Cerebellar nuclear complex (tissue), 1 donor: ENCODE measurements at regions not wholly inside any gene's neighbourhood (a gene's known extent, or its start where the extent isn't known, plus 50 kb on each side); places are given as distances from the start of the nearest gene placed in this dataset.

Source experiments
- DNase-seq, 2 experiments: peaks; one replicate each; lab custom pipeline; 2025; lab: John Stamatoyannopoulos, UW

DNA sequence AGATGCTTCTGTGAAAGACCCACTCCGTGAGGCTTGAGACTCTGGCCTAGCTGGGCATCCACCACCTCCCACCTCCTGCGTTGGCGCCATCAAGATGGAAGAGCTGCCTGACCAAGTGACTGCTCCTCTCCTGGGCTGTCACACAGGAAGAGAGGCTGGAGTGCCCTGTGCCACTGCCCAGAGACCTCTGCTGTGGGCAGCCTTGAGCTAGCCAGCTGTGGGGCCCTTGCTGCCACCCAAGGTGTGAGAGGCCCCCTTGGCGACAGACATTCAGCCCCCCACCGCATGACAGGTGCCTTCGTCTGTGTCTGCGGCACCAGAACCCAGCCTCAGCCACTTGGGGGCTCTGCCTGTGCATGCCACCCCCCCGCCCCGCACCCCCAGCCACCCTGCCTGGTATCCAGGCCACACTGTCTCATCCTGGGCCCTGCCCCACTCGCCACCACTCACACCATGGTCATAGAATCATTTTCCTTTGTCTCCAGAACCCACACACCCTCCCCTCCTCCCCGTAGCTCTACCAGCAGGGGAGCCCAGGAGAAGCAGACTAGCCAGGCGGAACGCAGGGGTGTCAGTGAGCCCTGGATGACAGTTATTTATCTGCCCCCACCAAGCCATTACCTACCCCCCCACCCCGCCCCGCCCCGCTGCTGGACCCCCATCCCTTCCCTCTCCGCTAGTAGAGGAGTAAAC is 120.9 kb upstream of the LHX1 start:
- no peak for DNase-seq

GRCh38 chr17:36816907-36817288 is 120.4 kb upstream of the LHX1 start:
- DNase-seq, result no peak

DNA sequence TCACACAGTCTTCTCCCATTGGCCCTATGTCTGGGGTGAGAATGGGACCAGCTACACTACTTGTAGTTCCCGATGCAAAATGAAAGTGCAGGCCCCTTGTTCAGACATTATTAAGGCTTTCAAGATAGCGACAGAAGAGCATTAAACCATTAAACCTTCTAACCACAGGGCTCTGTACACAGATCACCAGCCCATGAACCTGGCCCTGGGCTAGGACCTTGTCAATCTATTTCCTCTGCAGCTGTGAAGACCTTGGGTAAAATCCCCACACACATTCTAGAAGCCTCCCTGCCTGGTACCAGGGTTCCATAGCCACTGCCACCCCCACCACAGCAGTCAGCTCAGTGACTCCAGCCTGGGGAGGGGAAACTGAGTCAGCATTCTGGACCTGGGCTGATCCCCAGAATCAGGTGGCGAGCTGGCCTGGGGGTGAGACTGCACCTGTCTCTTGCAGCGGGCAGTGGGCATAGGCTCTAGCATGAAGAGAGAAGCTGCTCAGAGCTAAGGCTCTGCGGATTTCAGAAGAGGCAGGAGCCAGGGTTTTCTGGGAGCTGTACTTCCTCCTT is 119.7 kb upstream of the LHX1 start:
- no peak for DNase-seq

DNA sequence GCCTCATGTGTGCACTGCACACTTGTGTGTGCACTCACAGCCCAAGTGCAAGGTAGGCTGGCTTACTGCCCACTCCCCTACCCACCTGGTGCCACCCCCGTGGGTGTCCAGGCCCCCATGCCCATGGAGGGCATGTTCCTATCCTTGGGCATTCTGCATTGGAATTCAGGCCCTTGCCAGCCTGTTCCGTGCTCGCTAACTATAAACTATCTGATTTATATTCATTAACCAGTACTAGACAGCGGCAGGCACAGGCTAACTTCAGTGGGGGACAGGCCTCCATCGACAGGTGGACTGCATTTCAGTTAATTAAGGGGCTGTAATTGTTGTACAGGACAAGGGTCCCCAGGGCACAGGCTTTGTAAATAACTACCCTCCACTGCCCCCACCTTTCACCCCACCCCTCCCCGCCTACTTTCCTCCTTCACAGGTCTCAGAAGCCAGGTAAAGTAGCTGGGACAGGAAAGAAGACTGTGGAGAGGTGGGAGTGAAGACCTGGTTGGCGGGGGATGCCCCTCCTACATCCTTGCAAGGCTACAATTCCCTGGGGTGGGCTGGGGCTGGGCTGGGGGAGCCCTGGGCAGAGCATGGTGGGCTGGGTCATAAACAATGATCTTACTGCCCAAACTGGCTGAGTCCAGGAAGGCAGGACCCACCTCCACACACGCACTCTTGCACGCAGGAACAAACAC is 119.0 kb upstream of the LHX1 start:
- no peak for DNase-seq

DNA sequence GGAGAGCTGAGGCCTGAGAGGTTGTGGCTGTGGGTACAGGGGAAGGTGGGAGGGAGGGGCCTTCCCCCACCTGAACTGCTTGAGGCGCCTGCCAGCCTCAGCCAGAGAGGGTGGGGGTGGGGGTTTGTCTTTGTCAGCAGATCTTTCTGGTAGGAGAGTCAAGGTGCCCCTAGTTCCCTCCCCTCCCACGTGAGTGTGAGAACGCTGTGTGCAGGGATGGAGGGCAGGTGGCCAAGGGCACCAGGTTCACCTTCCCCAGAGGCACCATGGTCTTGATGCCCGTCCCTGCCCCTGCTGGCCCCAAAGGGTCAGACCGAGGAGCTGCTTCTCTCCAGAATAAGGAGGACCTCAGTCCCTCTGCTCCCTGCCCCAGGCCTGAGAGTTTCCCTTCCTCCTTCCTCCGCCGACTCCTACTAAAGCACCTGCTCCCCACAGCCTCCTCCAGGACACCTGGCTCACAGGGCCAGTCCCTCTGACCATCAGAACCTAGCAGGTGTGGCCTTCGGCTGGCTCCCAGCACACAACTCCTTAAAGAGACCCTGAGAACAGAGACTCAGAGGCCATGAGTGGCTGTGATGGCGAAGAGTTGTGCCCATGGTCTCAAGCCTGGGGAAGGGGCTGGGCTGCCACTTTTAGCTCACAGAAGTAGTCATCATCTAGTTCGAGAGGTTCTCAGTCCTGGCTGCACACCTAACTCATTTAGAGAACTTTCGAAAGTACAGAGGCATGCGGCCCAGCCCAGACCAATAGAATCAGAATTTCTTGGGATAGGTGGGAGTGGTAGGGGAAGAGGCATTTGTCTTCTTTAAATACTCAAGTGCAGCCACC is 113.2 kb upstream of the LHX1 start:
- DNase-seq, result no peak

- no peak for DNase-seq
Observed at GRCh38 chr17:36824678-36825101, 112.6 kb upstream of the LHX1 start.

- DNase-seq, result no peak
Observed at GRCh38 chr17:36825113-36825512, 112.2 kb upstream of the LHX1 start.

DNA sequence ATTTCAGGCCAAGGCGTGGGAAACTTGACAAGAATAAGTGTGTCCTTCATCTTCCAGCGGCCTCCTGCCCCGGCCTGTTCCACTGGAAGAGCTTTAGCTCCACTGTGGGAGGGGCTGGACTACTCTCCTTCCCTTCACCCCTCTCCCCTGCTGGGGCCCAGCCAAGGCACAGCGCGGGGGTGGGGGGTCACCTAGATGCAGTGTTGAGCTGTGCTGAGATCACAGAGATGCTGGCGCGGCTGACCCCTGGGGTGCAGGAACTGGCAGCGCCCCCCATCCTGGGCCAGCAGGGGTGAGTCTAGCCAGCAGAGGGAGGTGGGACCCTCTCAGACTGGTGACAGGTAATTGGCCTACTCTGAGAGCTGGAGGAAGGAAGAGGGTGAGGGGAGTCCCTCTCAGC is 111.8 kb upstream of the LHX1 start:
- no peak for DNase-seq

- DNase-seq, result no peak
Observed at GRCh38 chr17:36825951-36826350, 111.3 kb upstream of the LHX1 start.

GRCh38 chr17:36827081-36827480 is 110.2 kb upstream of the LHX1 start:
- no peak for DNase-seq

DNA sequence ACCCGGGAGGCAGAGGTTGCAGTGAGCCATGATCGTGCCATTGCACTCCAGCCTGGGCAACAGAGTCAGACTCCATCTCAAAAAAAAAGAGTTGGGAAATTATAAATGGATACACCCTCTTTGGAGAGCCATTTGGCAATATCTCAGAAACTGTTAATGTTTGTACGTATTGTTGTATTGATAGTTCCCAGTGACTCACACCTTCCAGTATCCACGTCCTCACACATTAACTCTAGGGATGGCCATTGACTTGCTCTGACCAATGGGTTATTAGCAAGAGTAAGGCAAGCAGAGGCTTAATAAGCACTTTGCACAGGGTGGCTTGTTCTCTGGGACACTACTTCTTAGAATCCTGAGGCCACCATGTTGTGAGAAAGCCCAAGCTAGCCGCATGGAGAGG is 107.6 kb upstream of the LHX1 start:
- no peak for DNase-seq

DNA sequence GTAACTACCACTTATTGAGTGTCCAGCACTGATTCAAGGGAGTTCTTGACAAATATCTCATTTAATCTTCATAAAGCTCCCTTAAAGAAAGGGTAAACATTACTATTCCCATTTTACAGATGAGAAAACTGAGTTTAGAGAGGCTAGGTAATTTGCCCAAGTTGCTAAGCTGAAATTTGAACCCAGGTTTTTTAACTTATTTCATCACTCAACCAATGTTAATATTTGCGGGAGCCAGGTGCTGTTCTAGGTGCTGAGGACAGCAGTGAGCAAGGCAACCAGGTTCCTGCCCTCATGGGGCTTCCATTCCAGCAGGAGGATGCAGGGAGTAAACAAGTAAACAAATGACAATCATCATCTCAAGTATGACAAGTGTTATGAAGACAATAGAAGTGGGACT is 104.0 kb upstream of the LHX1 start:
- DNase-seq, result no peak

GRCh38 chr17:36835036-36835435 is 102.2 kb upstream of the LHX1 start:
- DNase-seq, result no peak

GRCh38 chr17:36837195-36837938 is 99.9 kb upstream of the LHX1 start:
- DNase-seq, result no peak

DNA sequence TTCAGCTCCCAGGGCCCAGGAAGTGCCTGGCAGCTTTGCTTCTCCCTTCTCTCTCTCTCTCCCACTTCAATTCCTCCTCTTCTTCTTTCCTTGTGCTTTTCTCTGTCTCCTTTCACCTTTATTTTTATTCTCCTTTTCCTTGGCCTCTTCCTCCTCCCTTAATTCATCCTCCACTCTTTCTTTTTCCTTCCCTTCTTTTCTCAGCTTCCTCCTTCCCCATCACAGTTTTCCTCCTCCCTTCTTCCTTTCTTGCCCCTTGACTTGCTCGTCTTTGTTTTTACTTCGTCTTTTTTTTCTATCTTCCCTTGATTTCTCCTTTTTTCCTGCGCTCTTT is 99.4 kb upstream of the LHX1 start:
- DNase-seq, result no peak

GRCh38 chr17:36839256-36839655 is 98.0 kb upstream of the LHX1 start:
- DNase-seq, result no peak

DNA sequence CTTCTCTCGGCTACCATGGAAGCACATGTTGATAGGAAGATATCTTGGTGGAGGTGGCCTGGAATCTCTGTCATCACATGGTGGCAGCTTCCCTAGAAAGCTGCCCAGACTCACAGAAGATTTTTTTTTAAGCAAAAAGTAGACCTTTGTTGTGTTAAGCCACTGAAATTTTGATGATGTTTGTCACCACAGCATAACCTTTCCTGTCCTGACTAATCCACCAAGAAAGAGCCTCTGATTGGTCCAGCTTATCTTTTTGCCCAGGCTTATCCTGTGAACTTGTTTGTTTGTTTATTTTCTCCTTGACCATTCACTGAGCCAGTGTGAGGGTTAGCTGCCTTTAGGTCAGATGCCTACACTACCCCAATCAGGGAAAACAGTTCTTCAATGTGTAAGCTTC is 96.5 kb upstream of the LHX1 start:
- no peak for DNase-seq

- DNase-seq, result no peak
Observed at GRCh38 chr17:36842231-36842819, 95.0 kb upstream of the LHX1 start.

- no peak for DNase-seq
Observed at GRCh38 chr17:36842963-36843558, 94.2 kb upstream of the LHX1 start.

DNA sequence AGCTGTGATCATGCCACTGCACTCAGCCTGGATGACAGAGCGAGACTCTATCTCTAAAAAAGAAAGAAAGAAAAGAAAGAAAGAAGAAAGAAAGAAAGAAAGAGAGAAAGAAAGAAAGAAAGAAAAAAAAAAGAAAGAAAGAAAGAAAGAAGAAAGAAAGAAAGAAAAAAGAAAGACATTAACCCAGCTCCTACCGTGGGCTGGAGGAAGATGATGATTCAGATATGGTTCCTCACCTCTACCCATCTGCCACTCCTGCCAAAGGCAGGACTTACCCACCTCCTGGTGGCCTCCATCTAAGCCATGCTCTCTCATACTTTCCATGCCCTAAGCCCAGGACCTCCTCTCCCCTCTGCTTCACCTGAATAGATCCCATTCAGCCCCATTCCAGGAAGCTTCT is 93.3 kb upstream of the LHX1 start:
- DNase-seq, result no peak

- no peak for DNase-seq
Observed at GRCh38 chr17:36844601-36845000, 92.7 kb upstream of the LHX1 start.
